GM12864 (cell line): ENCODE measurements at regions not wholly inside any gene's neighbourhood (a gene's known extent, or its start where the extent isn't known, plus 50 kb on each side); places are given as distances from the start of the nearest gene placed in this dataset.

Source experiments
- DNase-seq: peaks from one replicate; pipeline ENCODE4 v3.0.0-alpha.2; 2011; ENCODE audit warnings: low read depth
- H3K4me3 ChIP-seq: 2 replicates; pipeline ENCODE4 v1.5.1; 2011; ENCODE audit warnings: mild to moderate bottlenecking, low read depth, low read length, control low read depth
- TF ChIP-seq, protein P1 (sequence below): IDR thresholded peaks from 2 replicates; pipeline ENCODE4 v1.5.1; 2011; ENCODE audit warnings: low read depth, mild to moderate bottlenecking, moderate library complexity, low read length, control low read depth, inconsistent platforms; ENCODE audit errors: missing control alignments

DNA sequence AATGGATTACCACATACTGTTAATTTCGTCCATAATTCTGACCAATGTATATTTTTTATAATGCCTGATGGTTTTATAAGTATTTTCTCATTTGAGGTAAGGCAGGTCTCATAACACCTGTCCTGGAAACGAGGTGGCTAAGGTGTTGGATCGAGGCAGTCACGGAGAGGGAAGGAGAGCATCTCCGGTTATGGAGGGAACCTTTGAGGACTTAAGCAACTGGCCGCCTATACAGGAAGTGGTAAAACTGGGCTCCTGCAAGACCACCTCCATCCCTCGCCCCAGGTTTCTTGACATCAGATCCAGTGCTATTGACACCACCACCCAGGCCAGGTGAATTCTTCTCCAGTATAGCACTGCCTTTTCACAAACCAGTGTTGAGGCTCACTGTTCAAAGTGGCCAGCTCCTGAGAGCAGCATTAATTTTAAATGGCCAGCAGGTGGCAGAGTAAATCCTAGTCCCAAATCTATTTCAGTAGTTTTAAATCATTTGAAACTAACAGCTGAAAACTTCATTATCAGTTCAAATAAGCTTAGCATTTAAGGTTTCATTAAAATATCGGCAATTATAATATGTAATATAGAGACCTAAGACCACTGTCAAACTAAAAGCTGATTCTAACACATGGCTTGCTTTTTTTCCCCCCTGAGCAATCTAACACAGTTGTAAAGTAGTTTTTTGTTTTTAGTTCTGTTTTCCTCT, 100.8 kb downstream of the PPM1A start:
- no peak overlapping the region for H3K4me3 ChIP-seq
- TF ChIP-seq, protein P1, sequence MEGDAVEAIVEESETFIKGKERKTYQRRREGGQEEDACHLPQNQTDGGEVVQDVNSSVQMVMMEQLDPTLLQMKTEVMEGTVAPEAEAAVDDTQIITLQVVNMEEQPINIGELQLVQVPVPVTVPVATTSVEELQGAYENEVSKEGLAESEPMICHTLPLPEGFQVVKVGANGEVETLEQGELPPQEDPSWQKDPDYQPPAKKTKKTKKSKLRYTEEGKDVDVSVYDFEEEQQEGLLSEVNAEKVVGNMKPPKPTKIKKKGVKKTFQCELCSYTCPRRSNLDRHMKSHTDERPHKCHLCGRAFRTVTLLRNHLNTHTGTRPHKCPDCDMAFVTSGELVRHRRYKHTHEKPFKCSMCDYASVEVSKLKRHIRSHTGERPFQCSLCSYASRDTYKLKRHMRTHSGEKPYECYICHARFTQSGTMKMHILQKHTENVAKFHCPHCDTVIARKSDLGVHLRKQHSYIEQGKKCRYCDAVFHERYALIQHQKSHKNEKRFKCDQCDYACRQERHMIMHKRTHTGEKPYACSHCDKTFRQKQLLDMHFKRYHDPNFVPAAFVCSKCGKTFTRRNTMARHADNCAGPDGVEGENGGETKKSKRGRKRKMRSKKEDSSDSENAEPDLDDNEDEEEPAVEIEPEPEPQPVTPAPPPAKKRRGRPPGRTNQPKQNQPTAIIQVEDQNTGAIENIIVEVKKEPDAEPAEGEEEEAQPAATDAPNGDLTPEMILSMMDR, result peak; percentile 49
- DNase-seq, result no peak

GRCh38 chr14:60350366-60350720, 101.3 kb downstream of the PPM1A start:
- no peak for DNase-seq
- TF ChIP-seq, protein P1, result no peak
- no peak overlapping the region for H3K4me3 ChIP-seq

- TF ChIP-seq, protein P1, result no peak
- no peak overlapping the region for H3K4me3 ChIP-seq
- DNase-seq, result no peak
Observed at GRCh38 chr14:60353420-60353819, 104.4 kb downstream of the PPM1A start.

GRCh38 chr14:60355768-60356167, 106.7 kb downstream of the PPM1A start:
- TF ChIP-seq, protein P1, result no peak
- no peak overlapping the region for H3K4me3 ChIP-seq
- no peak for DNase-seq

- H3K4me3 ChIP-seq, result no peak overlapping the region
- TF ChIP-seq, protein P1, result no peak
Observed at GRCh38 chr14:60356386-60356785, 107.4 kb downstream of the PPM1A start.

GRCh38 chr14:60356906-60357550, 108.0 kb downstream of the PPM1A start:
- TF ChIP-seq, protein P1, result no peak
- H3K4me3 ChIP-seq, result no peak overlapping the region
- DNase-seq, result no peak

More at GRCh38 chr14:60356386-60356785, 107.4 kb downstream of the PPM1A start:
- DNase-seq, result no peak
